Transverse colon (tissue), 4 donors: ENCODE measurements at regions not wholly inside any gene's neighbourhood (a gene's known extent, or its start where the extent isn't known, plus 50 kb on each side); places are given as distances from the start of the nearest gene placed in this dataset.

Experiments used
- DNase-seq: peaks from one replicate; pipeline ENCODE4 v3.0.0-alpha.2; 2019
- H3K27ac ChIP-seq, 4 donors: fragments of 200-600 bp; sonication (generic); 2 replicates each; pipeline ENCODE4 v1.5.1; 2016 to 2018; ENCODE audit warnings: inconsistent platforms in 4 of 4
- H3K27me3 ChIP-seq: fragments of 200-600 bp; sonication (generic); 2 replicates; pipeline ENCODE4 v1.5.1; 2017; ENCODE audit warnings: inconsistent platforms
- H3K36me3 ChIP-seq, 4 donors: fragments of 200-600 bp; sonication (generic); 2 replicates each; pipeline ENCODE4 v1.5.1; 2017 to 2019; ENCODE audit warnings: inconsistent platforms in 4 of 4
- H3K4me1 ChIP-seq, 4 donors: fragments of 200-600 bp; sonication (generic); 2 replicates each; pipeline ENCODE4 v1.5.1; 2017 to 2020; ENCODE audit warnings: inconsistent platforms in 4 of 4
- H3K4me3 ChIP-seq, 4 donors: fragments of 200-600 bp; sonication (generic); 1 replicate in 1 of 4; 2 replicates in 3 of 4; pipeline versions ENCODE4 v1.5.1 to v1.6.1; 2017 to 2019; ENCODE audit warnings: inconsistent platforms in 4 of 4
- H3K9me3 ChIP-seq, 2 donors: fragments of 200-600 bp; sonication (generic); 2 replicates each; pipeline ENCODE4 v1.5.1; 2017 to 2019; ENCODE audit warnings: inconsistent platforms in 2 of 2
- CTCF ChIP-seq, 5 experiments: fragments of 200-600 bp in 3 of 5; fragments of 450-650 bp in 2 of 5; sonication (generic) in 3 of 5; IDR thresholded peaks; 1 replicate in 2 of 5; 2 replicates in 3 of 5; pipeline ENCODE4 v1.5.1; 2016 to 2017; ENCODE audit warnings: antibody characterized with exemption in 5 of 5, inconsistent platforms in 3 of 5, mild to moderate bottlenecking in 2 of 5, moderate library complexity in 1 of 5
- EP300 ChIP-seq: sonication (generic); formaldehyde crosslinking; IDR thresholded peaks from one replicate; pipeline ENCODE4 v1.6.1; 2017; ENCODE audit warnings: antibody characterized with exemption, low read depth
- POLR2A ChIP-seq: fragments of 450-650 bp; IDR thresholded peaks from one replicate; pipeline ENCODE4 v1.6.1; 2016; ENCODE audit warnings: antibody characterized with exemption, mild to moderate bottlenecking, moderate library complexity
- POLR2AphosphoS5 ChIP-seq, 3 donors: sonication (generic); formaldehyde crosslinking; IDR thresholded peaks; one replicate each; pipeline ENCODE4 v1.6.1; 2016; ENCODE audit warnings: antibody characterized with exemption in 3 of 3
- WGBS, 2 donors: methylation state at CpG; one replicate each; pipeline ENCODE4 v1.1.5; 2018; ENCODE audit warnings: low coverage in 1 of 2; 5-methylcytosine and 5-hydroxymethylcytosine counted together
- in situ Hi-C, 4 donors: fragments of 200-750 bp; cut with MboI; loops; one replicate each; pipeline versions ENCODE4 v1.15.0 to v1.15.1; 2017; ENCODE audit warnings: low sequenced_read_pairs in 3 of 4, low pct_ligation_motif_present in 1 of 4, low pct_unique_long_range_greater_than_20kb in 1 of 4
- intact Hi-C: fragments of 100-400 bp; cut with DNase I; formaldehyde crosslinking; loops from one replicate; pipeline ENCODE4 v1.15.1; 2023; ENCODE audit warnings: low total_unique reads

DNA sequence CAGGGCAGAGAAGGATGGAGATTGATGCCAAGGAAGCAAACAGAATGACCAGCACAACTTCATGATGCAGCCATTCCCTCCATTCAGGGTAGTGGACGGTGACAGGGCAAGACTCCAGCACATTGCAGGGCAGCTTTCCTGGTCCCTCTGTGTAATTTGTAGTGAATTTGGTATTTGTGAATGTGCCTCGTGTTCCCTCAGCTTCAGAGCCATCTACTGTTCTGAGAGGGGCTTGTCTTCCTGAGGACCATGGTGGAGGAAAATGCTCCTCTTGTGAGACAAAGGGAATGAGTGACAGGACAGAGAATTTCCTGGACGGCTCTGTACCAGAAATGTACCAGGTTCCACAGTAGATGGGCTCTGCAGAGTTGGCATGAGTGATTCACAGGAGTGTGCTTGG lies 132.1 kb downstream of the ADRA2A start:
- intact Hi-C loops (no loop called here), in situ Hi-C loops (loop anchor here in 2 of 4 donors (10.0 to 25.0 kb wide), 2 partner anchors 124 to 472 kb away; no protein-coding TSS in a partner anchor)
- WGBS, 2 donors, result 20 to 60% methylated on average over 1 to 3 of the region's 3 CpGs

DNA sequence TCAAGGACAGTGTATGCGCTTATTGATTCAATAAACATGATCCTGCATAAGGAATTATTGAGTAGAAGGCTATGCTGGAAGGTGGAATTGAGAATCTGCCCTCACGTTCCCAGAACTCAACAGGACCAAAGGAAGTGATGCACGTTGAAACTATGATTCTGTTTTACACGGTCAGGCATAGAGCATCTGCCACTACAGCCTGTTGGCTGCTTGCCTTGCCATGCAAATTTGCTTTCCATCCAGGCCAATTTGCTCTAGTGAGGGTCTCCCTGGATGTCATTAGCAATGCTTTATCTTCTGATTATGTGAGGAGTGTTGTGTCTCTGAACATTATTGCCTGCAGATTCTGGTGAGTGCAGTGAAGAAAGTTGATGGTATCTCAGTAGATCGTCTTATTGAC lies 132.9 kb downstream of the ADRA2A start:
- Histone ChIP-seq H3K27ac (no peak overlapping the region), H3K4me3 (no peak overlapping the region), H3K36me3 (no peaks in the 10 kb centered on the region), H3K9me3 (no peaks in the 10 kb centered on the region), H3K27me3 (no peaks in the 10 kb centered on the region), H3K4me1 (peaks cover 0 to 6% (median 0%) of the 10 kb centered on the region in 4 donors)
- 73 to 100% methylated on average over 1 to 5 of the region's 5 CpGs for WGBS, 2 donors
- in situ Hi-C loops, result loop anchor here in 2 of 4 donors (10.0 to 25.0 kb wide), 2 partner anchors 125 to 472 kb away; no protein-coding TSS in a partner anchor
- TF ChIP-seq POLR2AphosphoS5 (IDR thresholded peaks at IDR 0.05), result no peak
- no peak for TF ChIP-seq EP300
- no peak for TF ChIP-seq CTCF (IDR thresholded peaks at IDR 0.05)
- TF ChIP-seq POLR2A, result no peak
- no peak for DNase-seq
- intact Hi-C loops, result no loop called here

More for the DNA sequence above, 132.1 kb downstream of the ADRA2A start:
- H3K27me3 ChIP-seq, result no peaks in the 10 kb centered on the region
- no peak overlapping the region for H3K4me3 ChIP-seq
- H3K36me3 ChIP-seq, result no peaks in the 10 kb centered on the region
- H3K27ac ChIP-seq, result no peak overlapping the region
- H3K9me3 ChIP-seq, result no peaks in the 10 kb centered on the region
- DNase-seq, result no peak
- H3K4me1 ChIP-seq, result peaks cover 0 to 6% (median 0%) of the 10 kb centered on the region in 4 donors
- TF ChIP-seq EP300 (no peak), CTCF (IDR thresholded peaks at IDR 0.05) (no peak), POLR2AphosphoS5 (IDR thresholded peaks at IDR 0.05) (no peak), POLR2A (no peak)

GRCh38 chr10:111211241-111211640 lies 134.4 kb downstream of the ADRA2A start:
- Histone ChIP-seq H3K27ac (no peak overlapping the region), H3K4me1 (peaks cover 0 to 6% (median 0%) of the 10 kb centered on the region in 4 donors), H3K36me3 (no peaks in the 10 kb centered on the region), H3K4me3 (no peak overlapping the region), H3K27me3 (no peaks in the 10 kb centered on the region), H3K9me3 (no peaks in the 10 kb centered on the region)
- DNase-seq, result no peak
- WGBS, 2 donors, result 61% methylated on average over 3 of the region's 3 CpGs; no CpG with 5 or more reads in 1 of the 2 donors
- in situ Hi-C loops, result loop anchor here in 1 of 4 donors (25.0 kb wide), 1 partner anchor 474 kb away; no protein-coding TSS in a partner anchor
- TF ChIP-seq EP300 (no peak), POLR2AphosphoS5 (IDR thresholded peaks at IDR 0.05) (no peak), CTCF (IDR thresholded peaks at IDR 0.05) (no peak), POLR2A (no peak)
- intact Hi-C loops, result no loop called here

- Histone ChIP-seq H3K27me3 (no peaks in the 10 kb centered on the region), H3K9me3 (no peaks in the 10 kb centered on the region), H3K4me1 (peaks cover 0 to 6% (median 0%) of the 10 kb centered on the region in 4 donors), H3K27ac (no peak overlapping the region), H3K4me3 (no peak overlapping the region), H3K36me3 (no peaks in the 10 kb centered on the region)
- DNase-seq, result no peak
- intact Hi-C loops, result no loop called here
- no peak for TF ChIP-seq EP300
- no peak for TF ChIP-seq CTCF (IDR thresholded peaks at IDR 0.05)
- no peak for TF ChIP-seq POLR2AphosphoS5 (IDR thresholded peaks at IDR 0.05)
- no peak for TF ChIP-seq POLR2A
- 76 to 81% methylated on average over 3 of the region's 3 CpGs for WGBS, 2 donors
- in situ Hi-C loops, result loop anchor here in 1 of 4 donors (25.0 kb wide), 1 partner anchor 474 kb away; no protein-coding TSS in a partner anchor
These were observed 134.9 kb downstream of the ADRA2A start for GRCh38 chr10:111211706-111212105.
